Progenitor cell of endocrine pancreas (in vitro differentiated cells): ENCODE measurements at regions not wholly inside any gene's neighbourhood (a gene's known extent, or its start where the extent isn't known, plus 50 kb on each side); places are given as distances from the start of the nearest gene placed in this dataset.

Experiments used
- DNase-seq: peaks from one replicate; pipeline ENCODE4 v3.0.0; 2021; ENCODE audit warnings: low spot score; ENCODE audit not compliant: unreplicated experiment
- H3K27ac Mint-ChIP-seq: 2 replicates; pipeline ENCODE4 v1.8.0; 2021; ENCODE audit warnings: mild to moderate bottlenecking, moderate library complexity, mixed read lengths
- H3K27me3 Mint-ChIP-seq: 2 replicates; pipeline ENCODE4 v1.8.0; 2021; ENCODE audit warnings: mixed read lengths
- H3K36me3 Mint-ChIP-seq: 2 replicates; pipeline ENCODE4 v1.8.0; 2022; ENCODE audit warnings: mixed read lengths; ENCODE audit not compliant: insufficient read depth
- H3K4me1 Mint-ChIP-seq: 2 replicates; pipeline ENCODE4 v1.8.0; 2021; ENCODE audit warnings: low read depth, mixed read lengths
- H3K4me3 Mint-ChIP-seq: 2 replicates; pipeline ENCODE4 v1.8.0; 2021; ENCODE audit warnings: low read depth, mild to moderate bottlenecking, moderate library complexity, mixed read lengths
- H3K9me3 Mint-ChIP-seq: 2 replicates; pipeline ENCODE4 v1.8.0; 2021; ENCODE audit warnings: low read depth, mixed read lengths
- TF ChIP-seq, protein P1 (sequence below): fragments of 200-600 bp; sonication (generic); IDR thresholded peaks from one replicate; pipeline ENCODE4 v1.5.0; 2021; ENCODE audit warnings: antibody characterized with exemption, mild to moderate bottlenecking; ENCODE audit not compliant: unreplicated experiment

DNA sequence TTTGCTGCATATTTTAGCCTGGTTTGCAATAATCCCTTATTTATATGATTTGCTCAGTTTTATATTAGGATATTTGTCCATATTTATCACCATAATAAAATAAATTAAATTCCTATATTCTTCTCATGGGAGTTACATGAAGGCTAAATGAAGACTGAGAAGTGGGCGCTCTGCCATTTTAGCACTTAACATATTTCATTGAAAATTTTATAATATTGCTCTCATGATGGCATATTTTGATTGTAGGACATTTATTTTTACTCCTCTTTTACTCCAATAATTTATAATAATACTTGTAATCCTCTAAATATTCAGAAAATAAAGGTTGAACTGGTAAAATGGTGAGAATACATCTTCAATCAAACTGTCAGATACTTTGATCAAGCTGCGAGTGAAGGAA, 99.8 kb upstream of the SEMA3A start:
- DNase-seq = no peak
- Mint-ChIP-seq H3K4me1 (peaks cover 8% of the 10 kb centered on the region), H3K27ac (no peak overlapping the region), H3K27me3 (no peaks in the 10 kb centered on the region), H3K9me3 (no peaks in the 10 kb centered on the region), H3K36me3 (no peaks in the 10 kb centered on the region), H3K4me3 (no peak overlapping the region)
- TF ChIP-seq, protein P1, sequence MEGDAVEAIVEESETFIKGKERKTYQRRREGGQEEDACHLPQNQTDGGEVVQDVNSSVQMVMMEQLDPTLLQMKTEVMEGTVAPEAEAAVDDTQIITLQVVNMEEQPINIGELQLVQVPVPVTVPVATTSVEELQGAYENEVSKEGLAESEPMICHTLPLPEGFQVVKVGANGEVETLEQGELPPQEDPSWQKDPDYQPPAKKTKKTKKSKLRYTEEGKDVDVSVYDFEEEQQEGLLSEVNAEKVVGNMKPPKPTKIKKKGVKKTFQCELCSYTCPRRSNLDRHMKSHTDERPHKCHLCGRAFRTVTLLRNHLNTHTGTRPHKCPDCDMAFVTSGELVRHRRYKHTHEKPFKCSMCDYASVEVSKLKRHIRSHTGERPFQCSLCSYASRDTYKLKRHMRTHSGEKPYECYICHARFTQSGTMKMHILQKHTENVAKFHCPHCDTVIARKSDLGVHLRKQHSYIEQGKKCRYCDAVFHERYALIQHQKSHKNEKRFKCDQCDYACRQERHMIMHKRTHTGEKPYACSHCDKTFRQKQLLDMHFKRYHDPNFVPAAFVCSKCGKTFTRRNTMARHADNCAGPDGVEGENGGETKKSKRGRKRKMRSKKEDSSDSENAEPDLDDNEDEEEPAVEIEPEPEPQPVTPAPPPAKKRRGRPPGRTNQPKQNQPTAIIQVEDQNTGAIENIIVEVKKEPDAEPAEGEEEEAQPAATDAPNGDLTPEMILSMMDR = no peak

DNA sequence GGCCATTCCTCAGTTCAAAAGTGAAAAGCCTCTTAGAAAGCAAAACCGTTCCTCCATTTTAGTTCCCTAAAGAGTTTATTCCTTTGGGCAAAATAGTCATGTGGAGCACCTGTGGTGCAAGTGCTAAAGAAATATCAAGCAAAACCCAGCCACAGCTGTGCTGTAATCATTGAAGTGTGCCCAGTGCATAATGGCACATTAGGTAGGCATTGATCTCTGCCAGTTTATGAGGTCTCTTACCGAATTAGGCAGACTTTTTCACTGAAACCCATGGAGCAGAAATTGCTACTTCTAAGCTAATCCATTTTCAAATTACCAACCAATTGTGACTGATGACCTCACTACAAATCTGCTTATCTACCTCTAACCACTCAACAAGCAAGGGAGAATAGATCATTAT, 97.2 kb upstream of the SEMA3A start:
- Mint-ChIP-seq H3K4me1 (peaks cover 8% of the 10 kb centered on the region), H3K27ac (no peak overlapping the region), H3K4me3 (no peak overlapping the region), H3K9me3 (no peaks in the 10 kb centered on the region), H3K36me3 (no peaks in the 10 kb centered on the region), H3K27me3 (no peaks in the 10 kb centered on the region)
- TF ChIP-seq, protein P1 = no peak
- DNase-seq = no peak

DNA sequence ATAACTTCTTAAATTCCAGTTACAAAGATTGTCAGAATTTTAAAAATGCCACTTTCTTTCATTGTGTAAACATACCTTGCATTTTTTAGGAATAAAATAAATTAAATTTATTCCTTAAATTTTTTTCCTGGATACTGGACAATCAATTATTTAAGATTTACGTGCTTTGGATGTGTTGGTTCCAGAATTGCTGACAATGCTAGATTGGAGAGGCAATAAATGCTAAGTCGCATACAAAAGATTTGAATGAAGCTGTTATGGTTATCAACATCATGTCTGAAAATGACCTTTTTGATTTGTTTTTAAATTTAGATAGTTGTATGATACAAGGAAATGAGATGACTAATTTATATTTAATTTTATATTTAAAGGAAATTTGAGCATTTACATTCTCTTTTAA, 89.2 kb upstream of the SEMA3A start:
- Mint-ChIP-seq H3K9me3 (peaks cover 2% of the 10 kb centered on the region), H3K27me3 (no peaks in the 10 kb centered on the region)
- no peak for DNase-seq

GRCh38 chr7:84281518-84281917, 86.9 kb upstream of the SEMA3A start:
- Mint-ChIP-seq H3K9me3 (peaks cover 2% of the 10 kb centered on the region), H3K4me1 (peaks cover 9% of the 10 kb centered on the region), H3K27me3 (no peaks in the 10 kb centered on the region), H3K36me3 (no peaks in the 10 kb centered on the region), H3K27ac (no peak overlapping the region), H3K4me3 (no peak overlapping the region)
- no peak for DNase-seq
- TF ChIP-seq, protein P1 = no peak

More for the DNA sequence above, 89.2 kb upstream of the SEMA3A start:
- Mint-ChIP-seq H3K4me3 (no peak overlapping the region), H3K27ac (no peak overlapping the region), H3K36me3 (no peaks in the 10 kb centered on the region), H3K4me1 (peaks cover 9% of the 10 kb centered on the region)
- TF ChIP-seq, protein P1 = no peak

- TF ChIP-seq, protein P1 = no peak
- H3K27ac Mint-ChIP-seq = no peak overlapping the region
- DNase-seq = no peak
These were observed 83.1 kb upstream of the SEMA3A start for GRCh38 chr7:84277628-84278224.

More at GRCh38 chr7:84277628-84278224, 83.1 kb upstream of the SEMA3A start:
- Mint-ChIP-seq H3K27me3 (no peaks in the 10 kb centered on the region), H3K9me3 (peaks cover 2% of the 10 kb centered on the region), H3K36me3 (no peaks in the 10 kb centered on the region), H3K4me1 (peaks cover 9% of the 10 kb centered on the region), H3K4me3 (no peak overlapping the region)
